CD4-positive, alpha-beta T cell treated with Interleukin-6 for 4 hours (primary cell): ENCODE measurements at regions not wholly inside any gene's neighbourhood (a gene's known extent, or its start where the extent isn't known, plus 50 kb on each side); places are given as distances from the start of the nearest gene placed in this dataset.
"Not testable (repeated sequence)": the region's sequence is repeated elsewhere in the genome, so short reads cannot be mapped to it uniquely, and the experiment has no call there.

Source experiments
- DNase-seq: peaks from one replicate; pipeline ENCODE4 v3.0.0-alpha.2; 2020; ENCODE audit warnings: mixed read lengths

GRCh38 chr5:136924490-136924889 lies 559.1 kb upstream of the TRPC7 start:
- no peak for DNase-seq

GRCh38 chr5:136910625-136911024 lies 545.3 kb upstream of the TRPC7 start:
- DNase-seq, result no peak

- no peak for DNase-seq
These were observed 544.6 kb upstream of the TRPC7 start for GRCh38 chr5:136909906-136910305.

- DNase-seq, result no peak
These were observed 542.0 kb upstream of the TRPC7 start for GRCh38 chr5:136907371-136907770.

GRCh38 chr5:136906545-136906944 lies 541.2 kb upstream of the TRPC7 start:
- no peak for DNase-seq

- no peak for DNase-seq
These were observed 540.2 kb upstream of the TRPC7 start for GRCh38 chr5:136905571-136905970.

GRCh38 chr5:136894070-136894469 lies 528.7 kb upstream of the TRPC7 start:
- DNase-seq, result no peak

- DNase-seq, result no peak
These were observed 526.7 kb upstream of the TRPC7 start for GRCh38 chr5:136892000-136892399.

- no peak for DNase-seq
These were observed 526.0 kb upstream of the TRPC7 start for GRCh38 chr5:136891175-136891972.

- no peak for DNase-seq
These were observed 525.2 kb upstream of the TRPC7 start for GRCh38 chr5:136890431-136891148.

- no peak for DNase-seq
These were observed 521.3 kb upstream of the TRPC7 start for GRCh38 chr5:136886608-136887007.

- no peak for DNase-seq
These were observed 499.6 kb upstream of the TRPC7 start for GRCh38 chr5:136864960-136865359.

- no peak for DNase-seq
These were observed 491.3 kb upstream of the TRPC7 start for GRCh38 chr5:136856648-136857047.

- DNase-seq, result no peak
These were observed 488.6 kb upstream of the TRPC7 start for GRCh38 chr5:136853971-136854370.

- DNase-seq, result no peak
These were observed 475.3 kb upstream of the TRPC7 start for GRCh38 chr5:136840601-136841000.

- DNase-seq, result no peak
These were observed 470.7 kb upstream of the TRPC7 start for GRCh38 chr5:136836093-136836492.

- no peak for DNase-seq
These were observed 455.5 kb upstream of the TRPC7 start for GRCh38 chr5:136820848-136821247.

- no peak for DNase-seq
These were observed 454.4 kb upstream of the TRPC7 start for GRCh38 chr5:136819526-136820302.

- no peak for DNase-seq
These were observed 451.0 kb upstream of the TRPC7 start for GRCh38 chr5:136816327-136816726.

- DNase-seq, result no peak
These were observed 449.5 kb upstream of the TRPC7 start for GRCh38 chr5:136814619-136815378.

GRCh38 chr5:136812270-136812669 lies 446.9 kb upstream of the TRPC7 start:
- DNase-seq, result not testable (repeated sequence)

- no peak for DNase-seq
These were observed 446.2 kb upstream of the TRPC7 start for GRCh38 chr5:136811551-136811950.

- DNase-seq, result no peak
These were observed 445.7 kb upstream of the TRPC7 start for GRCh38 chr5:136811086-136811485.
